ENCODE measurements at regions not wholly inside any gene's neighbourhood (a gene's known extent, or its start where the extent isn't known, plus 50 kb on each side); places are given as distances from the start of the nearest gene placed in this dataset.
"Not testable (repeated sequence)": the region's sequence is repeated elsewhere in the genome, so short reads cannot be mapped to it uniquely, and the experiment has no call there.

- DNase-seq = no peak
Observed at GRCh38 chr10:29785701-29786100, 150.9 kb upstream of the SVIL start.

DNA sequence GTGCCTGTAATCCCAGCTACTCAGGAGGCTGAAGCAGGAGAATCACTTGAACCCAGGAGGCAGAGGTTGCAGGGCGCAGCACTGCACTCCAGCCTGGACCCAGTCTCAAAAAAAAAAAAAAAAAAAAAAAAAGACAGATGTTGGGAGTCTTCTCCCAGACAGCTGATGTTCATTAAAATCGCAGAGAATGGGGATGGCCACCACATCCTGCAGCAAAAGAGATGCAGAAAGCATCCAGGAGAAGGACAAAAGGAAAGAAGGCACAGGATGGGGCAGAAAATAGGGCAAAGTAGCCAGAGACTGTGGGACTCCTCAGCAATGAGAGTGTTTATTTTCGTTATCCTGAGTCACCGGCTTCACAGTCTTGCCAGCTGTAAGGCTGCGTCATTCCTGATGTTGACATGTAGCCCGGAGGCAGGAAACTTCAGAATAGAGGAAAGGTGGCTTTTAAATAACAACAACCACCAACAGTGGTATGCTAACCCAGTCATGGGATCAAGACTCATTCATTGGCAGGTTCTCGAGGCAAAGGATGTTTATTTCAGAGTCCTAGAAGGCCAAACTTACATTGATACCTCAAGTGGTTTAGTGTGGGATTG is 149.5 kb upstream of the SVIL start:
- no peak for DNase-seq

GRCh38 chr10:29783201-29783947 is 148.6 kb upstream of the SVIL start:
- DNase-seq = no peak

DNA sequence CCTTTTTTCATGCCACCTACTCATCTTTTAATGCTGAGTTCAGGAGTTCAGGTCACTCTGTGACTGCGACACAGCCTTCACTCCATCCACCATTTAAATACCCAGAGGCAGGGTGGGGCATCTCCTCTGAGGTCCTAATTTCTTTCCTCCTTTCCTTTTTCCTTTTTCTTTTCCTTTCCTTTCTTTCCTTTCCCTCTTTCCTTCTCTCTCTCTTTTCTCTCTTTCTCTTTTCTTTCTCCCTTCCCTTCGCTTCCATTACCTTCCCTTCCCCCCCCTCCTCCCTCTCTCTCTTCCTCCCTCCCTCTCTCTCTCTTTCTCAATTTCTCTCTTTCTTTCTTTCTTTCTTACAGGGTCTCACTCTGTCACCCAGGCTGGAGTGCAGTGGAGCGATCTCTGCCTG is 145.9 kb upstream of the SVIL start:
- no peak for DNase-seq

- DNase-seq = no peak
Observed at GRCh38 chr10:29780096-29780495, 145.3 kb upstream of the SVIL start.

GRCh38 chr10:29776246-29776645 is 141.5 kb upstream of the SVIL start:
- DNase-seq = no peak

- DNase-seq = no peak
Observed at GRCh38 chr10:29774475-29774874, 139.7 kb upstream of the SVIL start.

DNA sequence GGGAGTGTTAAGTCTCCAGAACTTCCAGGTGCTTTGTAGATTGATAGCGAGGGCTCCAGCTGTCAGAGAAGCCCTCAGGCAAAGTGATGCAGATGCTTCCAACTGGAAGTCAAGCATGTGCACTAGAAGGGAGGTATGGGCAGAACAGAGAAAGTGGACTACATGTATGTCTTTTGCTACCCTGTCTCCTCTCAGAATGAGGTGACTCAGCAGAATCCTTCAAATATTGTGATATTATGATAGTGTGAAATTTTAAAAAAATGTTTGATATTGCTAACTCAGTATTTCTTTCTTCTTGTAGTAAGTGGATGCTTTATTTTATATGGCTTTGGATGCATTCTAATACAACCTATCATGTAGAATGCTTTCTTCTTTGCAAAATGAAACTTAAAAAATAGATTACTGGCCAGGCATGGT is 138.9 kb upstream of the SVIL start:
- DNase-seq = no peak

DNA sequence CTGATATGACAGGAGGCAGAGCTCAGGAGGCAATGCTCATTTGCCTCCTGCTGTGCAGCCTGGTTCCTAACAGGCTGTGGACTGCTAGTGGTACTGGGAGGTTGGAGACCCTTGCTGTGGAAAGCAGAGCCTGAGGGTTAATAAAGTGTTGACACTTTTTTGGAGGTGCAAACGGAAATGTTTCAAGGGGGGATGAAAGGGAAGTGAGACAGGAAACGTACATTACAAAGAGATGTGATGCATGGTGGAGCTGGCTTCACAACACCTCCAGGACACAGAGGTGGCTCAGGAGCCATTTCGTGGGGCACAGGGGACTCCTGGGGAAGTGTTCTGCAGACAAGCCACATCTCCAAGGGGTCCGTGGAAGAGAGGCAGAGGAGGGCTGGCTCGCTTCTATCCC is 137.6 kb upstream of the SVIL start:
- DNase-seq = no peak

DNA sequence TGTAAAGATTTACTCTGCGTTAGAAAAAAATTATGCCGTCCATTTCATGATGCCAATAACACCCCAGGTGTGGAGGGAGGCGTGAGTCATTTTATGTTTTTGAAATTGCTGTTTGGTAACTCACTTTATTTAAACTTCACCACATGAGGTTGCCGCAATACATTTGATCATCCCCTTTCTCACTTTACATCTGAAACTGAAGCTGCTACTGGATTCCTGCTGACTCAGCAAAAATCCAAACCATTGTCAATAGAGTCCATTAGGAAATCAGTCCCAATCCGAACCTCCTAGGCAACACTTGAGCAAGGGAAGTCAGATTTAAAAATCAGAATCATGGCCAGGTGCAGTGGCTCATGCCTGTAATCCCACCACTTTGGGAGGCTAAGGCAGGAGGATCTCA is 136.6 kb upstream of the SVIL start:
- no peak for DNase-seq

GRCh38 chr10:29769277-29769676 is 134.5 kb upstream of the SVIL start:
- DNase-seq = not testable (repeated sequence)

- DNase-seq = no peak
Observed at GRCh38 chr10:29767968-29768367, 133.2 kb upstream of the SVIL start.

- DNase-seq = no peak
Observed at GRCh38 chr10:29766753-29767152, 132.0 kb upstream of the SVIL start.

- DNase-seq = no peak
Observed at GRCh38 chr10:29765330-29765729, 130.6 kb upstream of the SVIL start.

DNA sequence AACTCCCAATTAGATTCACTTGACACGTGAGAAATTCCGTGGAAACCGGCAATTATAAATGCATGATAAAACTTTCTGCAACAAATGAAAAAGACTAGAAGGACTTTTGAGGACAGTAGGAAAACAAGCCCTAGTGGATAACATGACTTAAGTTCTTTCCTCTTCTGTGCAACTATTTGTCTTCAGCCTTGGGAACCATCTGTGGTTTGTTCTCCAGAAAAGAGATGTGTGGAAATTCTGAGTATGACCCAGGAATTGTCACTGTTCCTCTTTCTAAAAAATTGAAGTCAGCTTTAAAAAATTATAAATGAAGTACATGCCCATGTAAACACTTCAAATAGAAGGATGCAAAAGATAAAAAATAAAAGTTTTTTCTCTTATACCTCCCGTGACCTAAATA is 128.6 kb upstream of the SVIL start:
- DNase-seq = no peak

- no peak for DNase-seq
Observed at GRCh38 chr10:29761916-29762315, 127.1 kb upstream of the SVIL start.

- no peak for DNase-seq
Observed at GRCh38 chr10:29760138-29760900, 125.5 kb upstream of the SVIL start.

DNA sequence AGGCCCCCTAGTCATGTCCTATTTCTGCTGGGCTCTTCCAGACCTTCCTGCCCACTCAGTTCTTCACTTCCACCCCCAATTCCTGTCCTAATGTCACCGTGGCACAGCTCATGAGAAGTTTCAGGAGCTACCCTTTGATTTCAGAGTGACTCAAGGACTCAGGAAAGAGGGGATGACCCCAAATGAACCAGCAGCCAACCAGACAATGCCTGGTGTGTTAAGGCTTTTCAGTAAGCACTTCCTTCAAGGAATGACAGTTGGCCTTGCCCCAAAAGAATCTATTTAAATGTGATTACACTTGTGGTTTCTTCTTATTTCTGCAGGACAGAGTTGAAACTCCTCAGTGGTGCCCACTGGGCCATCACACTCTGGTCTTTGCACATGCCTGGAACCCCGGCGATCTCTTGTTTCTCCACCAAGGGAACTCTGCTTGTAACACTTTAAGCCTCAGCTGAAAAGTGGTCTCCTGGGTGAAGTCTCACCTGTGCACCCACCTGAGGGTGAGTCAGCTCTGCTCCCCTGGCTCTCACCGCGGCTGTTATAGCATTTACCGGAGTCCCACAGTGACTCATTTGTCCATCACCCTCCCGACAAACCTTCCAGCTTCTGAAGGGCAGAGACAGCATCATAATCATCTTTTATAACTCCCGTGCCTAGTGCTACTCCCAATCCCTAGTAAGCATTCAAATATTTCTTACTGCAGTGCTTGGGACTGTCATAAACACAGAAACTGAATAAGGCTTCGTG is 123.0 kb upstream of the SVIL start:
- DNase-seq = no peak

GRCh38 chr10:29756451-29756850 is 121.7 kb upstream of the SVIL start:
- no peak for DNase-seq

DNA sequence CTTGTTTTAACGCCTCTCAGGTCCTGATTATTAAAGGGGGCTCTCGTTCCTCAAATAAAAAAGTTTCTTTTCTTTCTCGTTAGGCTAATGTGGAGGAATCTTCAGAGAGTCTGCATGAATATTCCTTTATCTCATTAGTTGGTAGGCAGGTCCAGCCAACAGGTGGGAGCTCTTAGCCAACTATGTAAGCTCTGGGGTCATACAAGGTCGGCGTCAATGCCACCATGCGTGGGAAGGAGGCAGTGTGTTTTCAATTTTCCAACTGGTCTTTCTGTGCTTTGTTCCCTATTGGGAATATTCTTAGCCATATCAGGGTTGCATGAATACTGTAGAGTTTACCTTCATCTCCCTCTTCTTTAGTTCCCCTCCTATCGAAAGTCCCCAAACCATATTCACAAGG is 118.5 kb upstream of the SVIL start:
- no peak for DNase-seq

DNA sequence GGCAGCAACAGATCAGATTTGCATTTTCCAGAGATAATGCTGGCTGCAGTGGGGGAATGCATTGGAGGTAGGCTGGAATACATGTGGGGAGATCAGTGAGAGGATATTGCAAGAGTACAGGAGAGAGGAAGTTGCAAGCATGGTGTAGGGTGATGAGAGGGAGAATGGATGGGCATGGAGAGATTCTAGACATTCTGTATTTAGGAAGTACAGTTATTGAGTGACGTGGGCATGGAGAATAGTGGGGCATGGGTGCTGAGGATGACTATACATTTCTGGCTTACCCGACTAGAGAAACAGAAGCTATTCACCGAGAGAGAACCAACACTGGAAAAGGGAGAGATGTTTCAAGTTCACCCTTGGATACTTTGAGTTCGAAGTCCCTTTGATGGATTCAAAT is 116.9 kb upstream of the SVIL start:
- DNase-seq = no peak

DNA sequence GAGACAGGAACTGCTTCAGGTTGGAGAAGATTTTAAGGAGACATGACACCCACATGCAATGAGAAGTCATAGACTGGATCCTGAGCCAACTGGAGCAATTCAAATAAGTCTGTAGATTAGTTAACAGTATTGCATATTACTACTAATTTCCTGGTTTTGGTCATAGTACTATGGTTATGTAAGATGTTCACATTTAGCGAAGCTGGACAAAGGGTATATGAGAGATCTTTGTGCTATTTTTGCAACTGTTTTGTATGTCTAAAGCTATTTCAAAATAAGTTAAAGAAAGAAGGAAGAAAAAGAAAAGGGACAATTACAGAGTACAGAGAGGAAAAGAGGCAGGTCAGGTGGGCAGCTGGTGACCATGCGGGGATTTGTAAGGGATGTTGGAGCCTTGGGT is 116.5 kb upstream of the SVIL start:
- no peak for DNase-seq

- DNase-seq = no peak
Observed at GRCh38 chr10:29749150-29749549, 114.4 kb upstream of the SVIL start.

All from T-helper 9 cell (primary cell).